Pancreas (tissue), 10 donors: ENCODE measurements at regions not wholly inside any gene's neighbourhood (a gene's known extent, or its start where the extent isn't known, plus 50 kb on each side); places are given as distances from the start of the nearest gene placed in this dataset.
"Not testable (repeated sequence)": the region's sequence is repeated elsewhere in the genome, so short reads cannot be mapped to it uniquely, and the experiment has no call there.

Experiments used
- ATAC-seq, 4 donors: fragments of 200-7000 bp; cut with Tn5 transposase; one replicate each; pipeline versions ENCODE4 v1.8.0 to v1.9.1; 2020; ENCODE audit warnings: mild to moderate bottlenecking in 4 of 4, moderate library complexity in 4 of 4
- DNase-seq, 6 donors: peaks; one replicate each; pipeline ENCODE4 v3.0.0-alpha.2; 2020
- FAIRE-seq: peaks from 2 replicates; lab custom pipeline; 2012; peaks lifted over from hg19 to GRCh38; lab: Jason Lieb, UNC
- H3K27ac ChIP-seq, 4 donors: fragments of 200-600 bp; sonication (generic); 1 replicate in 3 of 4; 2 replicates in 1 of 4; pipeline versions ENCODE4 v1.5.0 to v1.8.0; 2020
- H3K27me3 ChIP-seq, 4 donors: fragments of 200-600 bp; one replicate each; pipeline ENCODE4 v1.8.0; 2021
- H3K36me3 ChIP-seq, 3 donors: fragments of 200-600 bp; sonication (generic) in 1 of 3; one replicate each; pipeline versions ENCODE4 v1.5.0 to v1.8.0; 2020 to 2021
- H3K4me1 ChIP-seq, 3 donors: fragments of 200-600 bp; one replicate each; pipeline ENCODE4 v1.8.0; 2021
- H3K4me3 ChIP-seq, 4 donors: fragments of 200-600 bp; sonication (generic) in 2 of 4; one replicate each; pipeline versions ENCODE4 v1.5.0 to v1.8.0; 2020 to 2021
- H3K9me3 ChIP-seq, 4 donors: fragments of 200-600 bp; one replicate each; pipeline ENCODE4 v1.8.0; 2021
- WGBS, 2 donors: extraction: QIAGEN DNeasy Blood & Tissue Kit; methylation state at CpG; one replicate each; pipeline ENCODE4 v1.1.7; 2013; 5-methylcytosine and 5-hydroxymethylcytosine counted together
- intact Hi-C, 3 donors: fragments of 100-400 bp; cut with DNase I; formaldehyde crosslinking; loops; one replicate each; pipeline versions ENCODE4 v1.11.1 to v1.14.2; 2022
- TF ChIP-seq, protein P1 (sequence below), 4 donors: fragments of 200-600 bp; sonication (generic) in 3 of 4; IDR thresholded peaks; one replicate each; pipeline versions ENCODE4 v1.5.0 to v1.8.0; 2021; ENCODE audit warnings: antibody characterized with exemption in 4 of 4
- donor health status: healthy with polysubstance abuse.
- donor health status: DM: no; HTN: no; CAD: no; lungs with moderate emphysema.
- donor health status: DM: no; HTN: no; CAD: no.
- donor health status: control.
- donor health status: control.
- donor health status: Bipolar disorder and iron deficiency.
- donor health status: DM: yes; HTN: yes; CAD: no.
- donor health status: DM: no; HTN: no; CAD: no.
- donor health status: DM: no; HTN: no; CAD: no.
- donor health status: DM: yes; HTN: yes; CAD: no.

DNA sequence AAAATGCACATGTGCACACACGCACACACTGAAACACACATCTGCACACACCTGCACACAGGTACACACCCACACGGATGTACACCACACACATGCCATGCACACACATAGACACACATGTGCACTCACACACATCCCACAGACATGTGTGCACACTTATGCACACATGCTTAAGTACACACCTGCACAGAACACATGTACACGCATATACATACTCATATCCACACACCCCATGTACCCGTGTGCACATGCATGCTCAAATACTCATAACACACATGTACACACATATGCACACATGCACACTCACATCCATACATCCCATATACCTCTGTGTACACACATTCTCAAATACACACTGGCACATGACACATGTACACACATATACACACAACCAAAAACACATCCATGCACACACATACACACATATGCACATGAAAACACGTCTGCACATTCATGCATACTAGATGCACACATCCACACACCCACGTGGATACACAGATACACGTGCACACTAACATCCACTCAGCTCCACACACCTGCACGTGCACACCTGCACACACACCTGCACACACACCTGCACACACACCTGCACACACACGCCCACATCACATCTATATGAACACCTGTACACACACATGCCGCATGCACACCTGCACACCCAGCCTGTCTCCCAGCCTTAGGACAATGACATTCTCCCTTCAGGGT, 336.7 kb downstream of the ADGRD1 start:
- no peaks in the 10 kb centered on the region for H3K9me3 ChIP-seq
- intact Hi-C loops, result no loop called here
- ATAC-seq, result no peak
- no peak overlapping the region for H3K4me3 ChIP-seq
- H3K4me1 ChIP-seq, result no peaks in the 10 kb centered on the region
- TF ChIP-seq, protein P1, sequence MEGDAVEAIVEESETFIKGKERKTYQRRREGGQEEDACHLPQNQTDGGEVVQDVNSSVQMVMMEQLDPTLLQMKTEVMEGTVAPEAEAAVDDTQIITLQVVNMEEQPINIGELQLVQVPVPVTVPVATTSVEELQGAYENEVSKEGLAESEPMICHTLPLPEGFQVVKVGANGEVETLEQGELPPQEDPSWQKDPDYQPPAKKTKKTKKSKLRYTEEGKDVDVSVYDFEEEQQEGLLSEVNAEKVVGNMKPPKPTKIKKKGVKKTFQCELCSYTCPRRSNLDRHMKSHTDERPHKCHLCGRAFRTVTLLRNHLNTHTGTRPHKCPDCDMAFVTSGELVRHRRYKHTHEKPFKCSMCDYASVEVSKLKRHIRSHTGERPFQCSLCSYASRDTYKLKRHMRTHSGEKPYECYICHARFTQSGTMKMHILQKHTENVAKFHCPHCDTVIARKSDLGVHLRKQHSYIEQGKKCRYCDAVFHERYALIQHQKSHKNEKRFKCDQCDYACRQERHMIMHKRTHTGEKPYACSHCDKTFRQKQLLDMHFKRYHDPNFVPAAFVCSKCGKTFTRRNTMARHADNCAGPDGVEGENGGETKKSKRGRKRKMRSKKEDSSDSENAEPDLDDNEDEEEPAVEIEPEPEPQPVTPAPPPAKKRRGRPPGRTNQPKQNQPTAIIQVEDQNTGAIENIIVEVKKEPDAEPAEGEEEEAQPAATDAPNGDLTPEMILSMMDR (IDR thresholded peaks at IDR 0.05), result no peak
- no peaks in the 10 kb centered on the region for H3K36me3 ChIP-seq
- no peaks in the 10 kb centered on the region for H3K27me3 ChIP-seq
- 62 to 72% methylated on average over 10 of the region's 10 CpGs for WGBS, 2 donors
- peak in 1 of 6 donors; percentile 1 for DNase-seq
- no peak overlapping the region for H3K27ac ChIP-seq
- no peak for FAIRE-seq

DNA sequence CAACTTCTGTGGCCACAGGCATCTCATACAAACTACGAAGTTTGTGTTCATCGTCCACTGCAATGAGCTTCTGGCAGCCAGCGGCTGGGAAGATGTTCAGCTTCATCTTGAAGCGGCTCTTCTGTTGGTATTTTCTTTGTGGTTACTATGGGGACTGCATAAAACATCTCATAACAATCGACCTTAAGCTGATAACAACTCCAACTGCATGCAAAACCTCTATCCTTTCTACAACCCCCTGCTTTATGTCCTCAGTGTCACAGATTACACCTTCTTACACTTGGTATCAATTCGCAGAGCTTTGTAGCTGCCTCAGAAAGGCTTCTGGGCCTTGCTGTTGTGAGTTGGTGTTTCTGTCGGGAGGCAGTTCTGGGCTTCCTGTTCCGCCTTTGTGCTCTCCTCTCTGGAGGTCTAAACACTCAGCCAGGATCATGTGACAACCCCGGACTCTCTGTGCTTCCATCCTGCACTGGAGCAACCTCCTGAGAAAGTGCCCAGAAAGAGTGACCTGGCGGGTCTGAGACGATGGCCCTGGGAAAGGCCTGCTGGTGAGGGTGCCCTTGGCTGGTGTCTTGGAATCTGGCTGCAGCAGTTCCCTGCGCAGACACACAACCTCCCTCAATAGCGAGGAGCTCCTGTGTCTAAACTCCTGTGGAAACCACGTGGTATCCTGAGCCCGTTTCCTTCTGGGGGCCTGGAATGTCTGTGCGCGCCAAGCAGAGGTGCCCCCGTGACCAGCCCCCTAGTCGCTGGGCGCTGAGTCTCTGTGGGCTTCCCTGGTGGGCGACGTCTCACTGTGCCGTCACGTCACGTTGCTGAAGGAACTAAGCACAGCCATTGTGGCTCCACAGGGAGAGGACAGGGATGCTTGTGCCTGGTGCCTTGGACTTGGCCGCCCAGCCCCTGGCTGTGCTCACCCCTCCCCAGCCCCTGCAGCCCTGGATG, 339.6 kb downstream of the ADGRD1 start:
- H3K9me3 ChIP-seq, intact Hi-C loops, H3K27ac ChIP-seq, H3K27me3 ChIP-seq, H3K4me1 ChIP-seq, H3K4me3 ChIP-seq, H3K36me3 ChIP-seq, FAIRE-seq, ATAC-seq: not testable (repeated sequence)
- WGBS, 2 donors, result 52 to 62% methylated on average over 25 to 26 of the region's 26 CpGs
- peak in 1 of 6 donors; percentile 39 for DNase-seq

DNA sequence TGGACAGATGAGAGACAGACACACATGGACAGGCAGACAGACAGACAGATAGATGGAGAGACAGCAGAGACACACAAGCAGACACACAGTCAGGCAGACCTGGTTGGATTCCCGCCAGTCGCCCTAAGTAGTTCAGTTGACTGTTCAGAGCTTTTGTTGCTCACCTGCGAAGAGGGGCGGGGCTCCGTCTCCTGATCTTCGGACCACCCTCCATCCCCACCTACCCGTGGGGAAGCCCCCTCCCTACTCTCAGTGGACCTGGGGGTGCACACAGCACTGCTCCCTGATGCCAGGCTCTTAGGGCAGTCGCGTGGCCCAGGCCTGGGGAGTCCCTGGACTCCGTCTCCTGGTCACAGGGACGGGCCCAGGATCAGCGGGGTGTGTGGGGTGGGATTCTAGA, 341.0 kb downstream of the ADGRD1 start:
- WGBS, 2 donors, result 66 to 68% methylated on average over 12 of the region's 12 CpGs

DNA sequence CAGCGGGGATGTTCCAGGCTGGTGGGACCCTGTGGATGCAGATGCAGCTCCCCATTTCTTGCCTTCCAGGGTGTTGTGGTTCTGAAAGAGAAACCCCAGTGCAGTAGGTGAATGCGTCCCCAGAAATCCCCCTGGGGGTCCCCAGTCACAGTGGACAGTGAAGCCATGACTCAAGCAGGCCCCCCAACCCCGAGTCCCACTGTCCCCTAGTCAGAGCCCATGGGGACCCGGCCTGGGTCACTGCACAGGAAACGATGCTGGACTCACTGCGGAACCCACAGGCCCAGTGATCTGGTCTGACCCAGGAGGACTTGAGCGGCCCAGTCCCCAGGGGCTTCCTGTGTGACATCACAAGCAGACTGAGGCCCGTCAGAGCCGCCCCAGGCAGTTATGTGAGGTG, 341.4 kb downstream of the ADGRD1 start:
- H3K27ac ChIP-seq, H3K4me1 ChIP-seq, H3K36me3 ChIP-seq, FAIRE-seq, H3K4me3 ChIP-seq, DNase-seq, ATAC-seq, H3K27me3 ChIP-seq, intact Hi-C loops, H3K9me3 ChIP-seq: not testable (repeated sequence)
- 64 to 82% methylated on average over 5 to 6 of the region's 9 CpGs for WGBS, 2 donors

More for the DNA sequence above, 341.0 kb downstream of the ADGRD1 start:
- H3K9me3 ChIP-seq, H3K4me3 ChIP-seq, H3K36me3 ChIP-seq, intact Hi-C loops, H3K4me1 ChIP-seq, FAIRE-seq, ATAC-seq, H3K27ac ChIP-seq, H3K27me3 ChIP-seq, DNase-seq: not testable (repeated sequence)

DNA sequence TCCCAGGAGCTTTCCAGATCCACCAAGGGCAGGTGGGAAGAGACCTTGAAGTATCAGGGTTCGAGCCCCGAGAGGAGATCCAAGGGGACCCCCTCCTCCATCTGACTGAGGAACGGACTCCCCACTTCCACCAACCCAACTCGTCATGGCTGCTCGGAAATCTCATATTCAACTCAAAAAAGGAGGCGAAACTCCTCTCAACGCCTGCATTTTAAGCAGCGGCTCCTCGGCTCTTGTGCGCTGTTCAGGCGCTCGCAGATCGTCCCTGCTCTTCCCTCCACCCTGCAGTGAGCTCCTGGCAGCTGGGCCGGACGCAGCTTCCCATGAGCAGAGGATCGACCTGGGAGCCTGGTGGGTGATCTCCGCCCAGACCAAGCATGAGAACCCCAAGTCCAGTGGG, 341.9 kb downstream of the ADGRD1 start:
- H3K27ac ChIP-seq, H3K27me3 ChIP-seq, H3K4me1 ChIP-seq, H3K9me3 ChIP-seq, ATAC-seq, intact Hi-C loops, DNase-seq, H3K4me3 ChIP-seq, H3K36me3 ChIP-seq, FAIRE-seq: not testable (repeated sequence)
- WGBS, 2 donors, result 72 to 77% methylated on average over 15 of the region's 17 CpGs

DNA sequence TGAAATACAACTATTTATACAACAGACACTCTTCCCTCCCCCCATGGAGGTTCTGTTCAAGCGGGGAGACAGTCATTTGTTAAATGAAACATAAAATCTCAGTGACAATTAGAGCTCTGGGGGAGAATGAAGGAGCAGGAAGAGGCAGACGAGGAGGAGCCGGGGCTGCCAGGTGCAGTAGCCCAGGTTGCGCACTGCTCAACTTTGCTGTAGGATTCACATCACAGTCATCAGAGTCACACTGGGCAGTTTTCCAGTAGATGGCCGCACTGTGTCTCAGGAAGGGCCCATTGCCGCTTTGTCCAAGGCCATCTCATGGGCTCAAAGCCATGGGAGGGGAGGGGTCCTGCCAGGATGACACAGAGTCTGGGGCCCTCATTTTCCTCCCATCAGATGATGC, 342.4 kb downstream of the ADGRD1 start:
- H3K27ac ChIP-seq, H3K4me1 ChIP-seq, H3K27me3 ChIP-seq, H3K36me3 ChIP-seq, H3K4me3 ChIP-seq, FAIRE-seq, DNase-seq, H3K9me3 ChIP-seq, ATAC-seq, intact Hi-C loops: not testable (repeated sequence)
- WGBS, 2 donors, result 76 to 79% methylated on average over 6 of the region's 6 CpGs

DNA sequence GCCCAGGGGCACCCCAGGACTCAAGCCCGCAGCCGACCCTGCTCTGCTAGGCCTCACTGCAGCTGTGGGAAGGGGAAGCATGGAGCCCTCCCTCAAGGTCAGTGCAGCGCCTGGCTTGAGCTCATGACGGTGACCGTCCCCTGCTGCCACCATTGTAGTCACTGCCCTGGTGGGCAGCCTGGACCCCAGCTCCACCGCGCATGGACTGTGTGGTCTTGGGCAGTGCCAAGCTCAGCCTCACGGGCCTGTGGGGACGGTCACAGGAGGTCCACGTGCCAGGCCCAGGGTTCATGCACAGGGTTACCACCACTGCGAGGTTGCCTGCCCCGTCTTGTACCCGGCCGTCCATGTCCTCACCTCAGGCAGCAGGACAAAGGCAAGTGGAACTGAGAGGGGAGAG, 342.9 kb downstream of the ADGRD1 start:
- H3K4me1 ChIP-seq, ATAC-seq, H3K27me3 ChIP-seq, H3K36me3 ChIP-seq, H3K4me3 ChIP-seq, intact Hi-C loops, H3K27ac ChIP-seq, H3K9me3 ChIP-seq, FAIRE-seq: not testable (repeated sequence)
- peak in 2 of 6 donors; percentile 12 to 56 for DNase-seq
- WGBS, 2 donors, result 80 to 84% methylated on average over 14 of the region's 14 CpGs

DNA sequence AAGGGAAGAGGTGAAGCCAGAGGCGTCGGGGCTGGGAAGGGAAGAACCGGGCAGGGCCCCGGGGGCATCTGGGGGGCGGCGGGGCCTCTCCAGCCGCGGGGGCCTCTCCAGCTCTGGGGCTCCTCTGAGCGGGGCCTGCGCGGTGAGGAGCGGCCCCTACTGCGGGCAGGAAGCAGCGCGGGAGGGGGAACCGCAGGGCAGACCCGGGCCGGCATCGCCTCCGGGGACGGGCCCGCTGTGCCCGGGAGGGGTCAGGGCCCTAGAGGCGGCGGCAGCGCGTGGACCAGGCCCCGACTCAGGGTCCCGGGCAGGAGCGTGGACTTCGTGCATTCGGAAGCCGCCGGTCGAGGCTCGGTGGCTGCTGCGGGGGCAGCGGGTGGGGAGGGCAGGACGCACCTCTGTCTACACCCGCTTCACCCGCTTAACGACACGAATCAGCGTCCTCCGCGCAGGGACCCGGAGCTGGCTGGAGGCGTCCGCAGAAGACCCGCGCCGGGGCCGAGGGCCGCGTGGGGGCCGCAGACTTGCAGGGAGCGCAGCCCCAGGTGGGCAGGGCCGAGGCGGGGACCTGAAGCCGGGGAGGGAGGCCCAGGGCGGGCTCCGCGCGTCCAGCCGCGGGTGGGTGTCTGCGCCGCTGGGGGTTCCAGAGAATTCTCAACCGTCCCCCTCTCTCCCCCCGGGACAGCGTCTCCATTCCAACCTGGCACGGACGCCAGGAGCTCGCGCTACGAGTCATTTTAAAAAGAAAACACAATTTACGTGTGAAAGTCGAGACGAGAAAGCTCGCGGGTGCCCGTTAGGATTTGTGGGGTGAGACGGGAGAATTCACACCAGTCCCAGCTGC, 345.0 kb downstream of the ADGRD1 start:
- intact Hi-C loops, H3K9me3 ChIP-seq, FAIRE-seq, H3K36me3 ChIP-seq, DNase-seq, H3K4me3 ChIP-seq, H3K27me3 ChIP-seq, H3K4me1 ChIP-seq, H3K27ac ChIP-seq: not testable (repeated sequence)
- WGBS, 2 donors, result 4 to 11% methylated on average over 7 to 14 of the region's 83 CpGs
- peak in 3 of 4 donors; percentile 25 to 59 (median 47) for ATAC-seq

DNA sequence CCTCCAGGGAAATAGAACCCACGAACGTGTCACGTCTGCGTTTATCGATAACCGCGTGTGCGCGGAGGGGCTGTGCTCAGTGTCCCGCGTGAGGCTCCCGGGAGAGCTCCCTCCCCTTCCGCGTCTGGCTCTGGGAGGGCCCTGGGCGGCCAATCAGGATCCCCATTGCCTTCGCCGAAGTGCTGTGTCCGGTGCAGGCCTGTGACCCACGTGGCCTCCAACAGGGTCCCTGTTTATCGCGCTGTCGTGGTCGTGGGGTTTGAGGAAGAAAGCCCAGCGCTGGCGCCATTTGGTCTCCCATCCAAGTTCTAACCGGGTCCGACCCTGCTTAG, 345.6 kb downstream of the ADGRD1 start:
- intact Hi-C loops, H3K27ac ChIP-seq, H3K36me3 ChIP-seq, H3K4me3 ChIP-seq, H3K9me3 ChIP-seq, H3K4me1 ChIP-seq, H3K27me3 ChIP-seq, FAIRE-seq, DNase-seq: not testable (repeated sequence)
- WGBS, 2 donors, result 22% methylated on average over 9 of the region's 27 CpGs; no CpG with 5 or more reads in 1 of the 2 donors
- peak in 3 of 4 donors; percentile 27 to 52 (median 48) for ATAC-seq

DNA sequence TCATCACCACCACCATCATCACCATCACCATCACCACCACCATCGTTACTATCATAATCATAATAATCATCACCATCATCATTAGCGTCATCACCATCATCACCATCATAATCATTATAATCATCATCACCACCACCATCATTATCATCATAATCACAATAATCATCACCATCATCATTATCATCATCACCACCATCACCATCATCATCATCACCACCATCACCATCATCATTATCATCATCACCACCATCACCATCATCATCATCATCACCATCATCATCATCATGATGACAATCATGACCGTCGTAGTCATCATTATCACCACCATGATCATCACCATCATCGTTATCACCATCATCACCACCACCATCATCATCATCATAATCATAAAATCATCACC, 349.9 kb downstream of the ADGRD1 start:
- WGBS, 2 donors, result 40 to 58% methylated on average over 2 to 3 of the region's 5 CpGs
- H3K36me3 ChIP-seq, ATAC-seq, H3K9me3 ChIP-seq, H3K4me1 ChIP-seq, H3K27me3 ChIP-seq, H3K27ac ChIP-seq, intact Hi-C loops, DNase-seq, H3K4me3 ChIP-seq: not testable (repeated sequence)
- peak; percentile 5 for FAIRE-seq
